ENCODE measurements at regions not wholly inside any gene's neighbourhood (a gene's known extent, or its start where the extent isn't known, plus 50 kb on each side); places are given as distances from the start of the nearest gene placed in this dataset.

- TF ChIP-seq SUZ12 (IDR thresholded peaks at IDR 0.05) (no peak), ZNF384 (IDR thresholded peaks at IDR 0.05) (no peak), CTBP1 (IDR thresholded peaks at IDR 0.05; ENCODE audit: borderline replicate concordance) (no peak), BHLHE40 (IDR thresholded peaks at IDR 0.05; ENCODE audit: borderline replicate concordance) (no peak), FOXM1 (IDR thresholded peaks at IDR 0.05; ENCODE audit: borderline replicate concordance) (no peak), SP1 (IDR thresholded peaks at IDR 0.05) (no peak), FOXA1 (IDR thresholded peaks at IDR 0.05) (no peak)
These were observed 200.9 kb upstream of the FN1 start for GRCh38 chr2:215636816-215637215.

All from HEK293T (cell line).